HL-60 (cell line): ENCODE measurements at regions not wholly inside any gene's neighbourhood (a gene's known extent, or its start where the extent isn't known, plus 50 kb on each side); places are given as distances from the start of the nearest gene placed in this dataset.

Experiments
- DNase-seq, 2 experiments: peaks; one replicate each; pipeline ENCODE4 v3.0.0-alpha.2; 2010 to 2020; ENCODE audit warnings: low read depth in 1 of 2, low spot score in 1 of 2
- H3K27ac ChIP-seq: fragments of 250-450 bp; sonication (Bioruptor Pico); replicated peaks from 2 replicates; pipeline ENCODE4 v1.5.1; 2020; ENCODE audit warnings: mild to moderate bottlenecking, moderate library complexity
- H3K27me3 ChIP-seq: fragments of 250-450 bp; sonication (Bioruptor Pico); 2 replicates; pipeline ENCODE4 v1.5.1; 2021; ENCODE audit warnings: mild to moderate bottlenecking, moderate library complexity; ENCODE audit not compliant: insufficient read depth, poor library complexity, severe bottlenecking
- H3K4me3 ChIP-seq: replicated peaks from 2 replicates; pipeline ENCODE4 v1.5.1; 2011; ENCODE audit warnings: mild to moderate bottlenecking, control low read depth, low read length; ENCODE audit not compliant: insufficient read depth
- CTCF ChIP-seq: IDR thresholded peaks from one replicate; pipeline ENCODE4 v1.5.1; 2011; ENCODE audit warnings: low read length, control low read depth, inconsistent platforms; ENCODE audit not compliant: insufficient read depth
- GABPA ChIP-seq: IDR thresholded peaks from 2 replicates; pipeline ENCODE4 v1.6.1; 2012; ENCODE audit warnings: low read depth
- POLR2AphosphoS5 ChIP-seq: IDR thresholded peaks from 2 replicates; pipeline ENCODE4 v1.6.1; 2012; ENCODE audit warnings: low read depth
- SPI1 ChIP-seq: IDR thresholded peaks from 2 replicates; pipeline ENCODE4 v1.6.1; 2012; ENCODE audit warnings: low read depth, mild to moderate bottlenecking, borderline replicate concordance
- TF ChIP-seq, protein P1 (sequence below): IDR thresholded peaks from 2 replicates; pipeline ENCODE4 v1.6.1; 2012; ENCODE audit warnings: low read depth; ENCODE audit not compliant: insufficient replicate concordance

- TF ChIP-seq CTCF: no peak
- TF ChIP-seq GABPA: no peak
- TF ChIP-seq SPI1: no peak
- TF ChIP-seq, protein P1, sequence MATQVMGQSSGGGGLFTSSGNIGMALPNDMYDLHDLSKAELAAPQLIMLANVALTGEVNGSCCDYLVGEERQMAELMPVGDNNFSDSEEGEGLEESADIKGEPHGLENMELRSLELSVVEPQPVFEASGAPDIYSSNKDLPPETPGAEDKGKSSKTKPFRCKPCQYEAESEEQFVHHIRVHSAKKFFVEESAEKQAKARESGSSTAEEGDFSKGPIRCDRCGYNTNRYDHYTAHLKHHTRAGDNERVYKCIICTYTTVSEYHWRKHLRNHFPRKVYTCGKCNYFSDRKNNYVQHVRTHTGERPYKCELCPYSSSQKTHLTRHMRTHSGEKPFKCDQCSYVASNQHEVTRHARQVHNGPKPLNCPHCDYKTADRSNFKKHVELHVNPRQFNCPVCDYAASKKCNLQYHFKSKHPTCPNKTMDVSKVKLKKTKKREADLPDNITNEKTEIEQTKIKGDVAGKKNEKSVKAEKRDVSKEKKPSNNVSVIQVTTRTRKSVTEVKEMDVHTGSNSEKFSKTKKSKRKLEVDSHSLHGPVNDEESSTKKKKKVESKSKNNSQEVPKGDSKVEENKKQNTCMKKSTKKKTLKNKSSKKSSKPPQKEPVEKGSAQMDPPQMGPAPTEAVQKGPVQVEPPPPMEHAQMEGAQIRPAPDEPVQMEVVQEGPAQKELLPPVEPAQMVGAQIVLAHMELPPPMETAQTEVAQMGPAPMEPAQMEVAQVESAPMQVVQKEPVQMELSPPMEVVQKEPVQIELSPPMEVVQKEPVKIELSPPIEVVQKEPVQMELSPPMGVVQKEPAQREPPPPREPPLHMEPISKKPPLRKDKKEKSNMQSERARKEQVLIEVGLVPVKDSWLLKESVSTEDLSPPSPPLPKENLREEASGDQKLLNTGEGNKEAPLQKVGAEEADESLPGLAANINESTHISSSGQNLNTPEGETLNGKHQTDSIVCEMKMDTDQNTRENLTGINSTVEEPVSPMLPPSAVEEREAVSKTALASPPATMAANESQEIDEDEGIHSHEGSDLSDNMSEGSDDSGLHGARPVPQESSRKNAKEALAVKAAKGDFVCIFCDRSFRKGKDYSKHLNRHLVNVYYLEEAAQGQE: no peak
- no peak for TF ChIP-seq POLR2AphosphoS5
- no peak overlapping the region for H3K27ac ChIP-seq
- no peak for DNase-seq
- no peak overlapping the region for H3K4me3 ChIP-seq
- H3K27me3 ChIP-seq: no peaks in the 10 kb centered on the region
These were observed 1084.9 kb upstream of the RBFOX1 start for GRCh38 chr16:6247775-6248174.

GRCh38 chr16:6247150-6247549 lies 1085.5 kb upstream of the RBFOX1 start:
- TF ChIP-seq CTCF: no peak
- no peak for TF ChIP-seq GABPA
- Histone ChIP-seq H3K27me3 (no peaks in the 10 kb centered on the region), H3K27ac (no peak overlapping the region), H3K4me3 (no peak overlapping the region)
- DNase-seq: no peak

GRCh38 chr16:6246266-6246665 lies 1086.4 kb upstream of the RBFOX1 start:
- no peak overlapping the region for H3K27ac ChIP-seq
- TF ChIP-seq POLR2AphosphoS5: no peak
- no peak for TF ChIP-seq GABPA
- TF ChIP-seq SPI1: no peak
- TF ChIP-seq CTCF: no peak
- TF ChIP-seq, protein P1: no peak
- no peak for DNase-seq

GRCh38 chr16:6232056-6232455 lies 1100.6 kb upstream of the RBFOX1 start:
- TF ChIP-seq SPI1: no peak
- no peaks in the 10 kb centered on the region for H3K27me3 ChIP-seq
- H3K27ac ChIP-seq: no peak overlapping the region
- no peak overlapping the region for H3K4me3 ChIP-seq
- no peak for DNase-seq

More at GRCh38 chr16:6246266-6246665, 1086.4 kb upstream of the RBFOX1 start:
- H3K27me3 ChIP-seq: no peaks in the 10 kb centered on the region
- no peak overlapping the region for H3K4me3 ChIP-seq
